ENCODE measurements at regions not wholly inside any gene's neighbourhood (a gene's known extent, or its start where the extent isn't known, plus 50 kb on each side); places are given as distances from the start of the nearest gene placed in this dataset.

GRCh38 chr2:19138264-19138825, 220.1 kb downstream of the OSR1 start:
- no peak for DNase-seq

- DNase-seq: no peak
Measured at GRCh38 chr2:19137433-19137832, 221.0 kb downstream of the OSR1 start.

- DNase-seq: no peak
Measured at GRCh38 chr2:19132967-19133366, 225.5 kb downstream of the OSR1 start.

GRCh38 chr2:19131871-19132270, 226.6 kb downstream of the OSR1 start:
- DNase-seq: no peak

- DNase-seq: no peak
Measured at GRCh38 chr2:19128148-19128547, 230.3 kb downstream of the OSR1 start.

GRCh38 chr2:19127616-19128015, 230.8 kb downstream of the OSR1 start:
- DNase-seq: no peak

GRCh38 chr2:19125901-19126680, 232.3 kb downstream of the OSR1 start:
- DNase-seq: no peak

GRCh38 chr2:19124135-19124534, 234.3 kb downstream of the OSR1 start:
- DNase-seq: no peak

GRCh38 chr2:19123556-19123955, 234.9 kb downstream of the OSR1 start:
- no peak for DNase-seq

- no peak for DNase-seq
Measured at GRCh38 chr2:19122220-19122619, 236.2 kb downstream of the OSR1 start.

- no peak for DNase-seq
Measured at GRCh38 chr2:19120941-19121750, 237.3 kb downstream of the OSR1 start.

GRCh38 chr2:19120181-19120580, 238.2 kb downstream of the OSR1 start:
- DNase-seq: no peak

- DNase-seq: no peak
Measured at GRCh38 chr2:19119326-19120001, 239.0 kb downstream of the OSR1 start.

GRCh38 chr2:19116918-19117317, 241.5 kb downstream of the OSR1 start:
- DNase-seq: no peak

GRCh38 chr2:19114754-19115231, 243.6 kb downstream of the OSR1 start:
- DNase-seq: no peak

GRCh38 chr2:19114126-19114525, 244.3 kb downstream of the OSR1 start:
- DNase-seq: no peak

GRCh38 chr2:19111354-19111753, 247.1 kb downstream of the OSR1 start:
- no peak for DNase-seq

GRCh38 chr2:19109518-19109917, 248.9 kb downstream of the OSR1 start:
- DNase-seq: no peak

- DNase-seq: no peak
Measured at GRCh38 chr2:19106376-19106775, 252.0 kb downstream of the OSR1 start.

GRCh38 chr2:19104503-19104902, 253.9 kb downstream of the OSR1 start:
- DNase-seq: peak in 1 of 2 donors; percentile 25

- no peak for DNase-seq
Measured at GRCh38 chr2:19102696-19103423, 255.6 kb downstream of the OSR1 start.

Data from right lung (tissue), 2 donors.